Parathyroid adenoma (tissue), 2 donors: ENCODE measurements at regions not wholly inside any gene's neighbourhood (a gene's known extent, or its start where the extent isn't known, plus 50 kb on each side); places are given as distances from the start of the nearest gene placed in this dataset.

Experiments used
- H2AFZ ChIP-seq: fragments of 300-600 bp; sonication (generic); one replicate; pipeline ENCODE4 v1.7.0; 2017; ENCODE audit warnings: antibody characterized with exemption, mild to moderate bottlenecking
- H3K27ac ChIP-seq: fragments of 300-600 bp; sonication (generic); one replicate; pipeline ENCODE4 v1.7.0; 2017
- H3K27me3 ChIP-seq: fragments of 300-600 bp; sonication (generic); one replicate; pipeline ENCODE4 v1.7.0; 2017; ENCODE audit warnings: low read length; ENCODE audit not compliant: control insufficient read depth, insufficient read depth
- H3K36me3 ChIP-seq: fragments of 300-600 bp; sonication (generic); one replicate; pipeline ENCODE4 v1.7.0; 2017; ENCODE audit warnings: low read length; ENCODE audit not compliant: control insufficient read depth, insufficient read depth
- H3K4me1 ChIP-seq: fragments of 300-600 bp; sonication (generic); one replicate; pipeline ENCODE4 v1.7.0; 2017; ENCODE audit warnings: control low read depth
- H3K4me2 ChIP-seq: fragments of 300-600 bp; sonication (generic); one replicate; pipeline ENCODE4 v1.7.0; 2017; ENCODE audit warnings: low read length
- H3K4me3 ChIP-seq: fragments of 300-600 bp; sonication (generic); one replicate; pipeline ENCODE4 v1.7.0; 2017; ENCODE audit warnings: low read depth, low read length
- H3K79me2 ChIP-seq: fragments of 300-600 bp; sonication (generic); one replicate; pipeline ENCODE4 v1.7.0; 2017; ENCODE audit warnings: control low read depth
- H3K9ac ChIP-seq: fragments of 300-600 bp; sonication (generic); one replicate; pipeline ENCODE4 v1.7.0; 2017; ENCODE audit warnings: mild to moderate bottlenecking
- H3K9me3 ChIP-seq: fragments of 300-600 bp; sonication (generic); one replicate; pipeline ENCODE4 v1.7.0; 2017; ENCODE audit warnings: low read length; ENCODE audit not compliant: control insufficient read depth
- TF ChIP-seq, protein P1 (sequence below): fragments of 300-600 bp; sonication (generic); IDR thresholded peaks from one replicate; pipeline ENCODE4 v1.7.0; 2017; ENCODE audit warnings: antibody characterized with exemption, mild to moderate bottlenecking
- donor health status: primary hyperparathyroidism.

- no peak overlapping the region for H3K9ac ChIP-seq
- TF ChIP-seq, protein P1, sequence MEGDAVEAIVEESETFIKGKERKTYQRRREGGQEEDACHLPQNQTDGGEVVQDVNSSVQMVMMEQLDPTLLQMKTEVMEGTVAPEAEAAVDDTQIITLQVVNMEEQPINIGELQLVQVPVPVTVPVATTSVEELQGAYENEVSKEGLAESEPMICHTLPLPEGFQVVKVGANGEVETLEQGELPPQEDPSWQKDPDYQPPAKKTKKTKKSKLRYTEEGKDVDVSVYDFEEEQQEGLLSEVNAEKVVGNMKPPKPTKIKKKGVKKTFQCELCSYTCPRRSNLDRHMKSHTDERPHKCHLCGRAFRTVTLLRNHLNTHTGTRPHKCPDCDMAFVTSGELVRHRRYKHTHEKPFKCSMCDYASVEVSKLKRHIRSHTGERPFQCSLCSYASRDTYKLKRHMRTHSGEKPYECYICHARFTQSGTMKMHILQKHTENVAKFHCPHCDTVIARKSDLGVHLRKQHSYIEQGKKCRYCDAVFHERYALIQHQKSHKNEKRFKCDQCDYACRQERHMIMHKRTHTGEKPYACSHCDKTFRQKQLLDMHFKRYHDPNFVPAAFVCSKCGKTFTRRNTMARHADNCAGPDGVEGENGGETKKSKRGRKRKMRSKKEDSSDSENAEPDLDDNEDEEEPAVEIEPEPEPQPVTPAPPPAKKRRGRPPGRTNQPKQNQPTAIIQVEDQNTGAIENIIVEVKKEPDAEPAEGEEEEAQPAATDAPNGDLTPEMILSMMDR: no peak
Measured at GRCh38 chr16:7206469-7206868, 126.2 kb upstream of the RBFOX1 start.

DNA sequence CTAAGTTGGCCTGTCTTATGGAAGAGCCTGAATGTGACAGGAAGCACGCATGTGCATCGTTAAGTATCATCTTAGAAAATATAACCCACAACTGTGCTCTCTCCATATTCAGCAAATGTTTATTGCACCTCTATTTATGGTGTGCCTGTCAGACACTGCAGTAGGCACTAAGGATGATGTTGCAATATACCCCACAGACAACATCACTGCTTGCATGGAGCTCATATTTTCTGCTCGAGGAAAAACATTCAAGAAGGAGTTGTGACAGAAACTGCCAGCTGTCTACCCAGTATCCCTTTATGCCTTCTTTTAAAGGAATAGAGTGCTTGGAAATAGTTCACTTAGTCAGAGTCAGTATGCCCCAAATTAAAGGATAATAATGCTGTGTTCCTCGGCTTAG lies 132.3 kb upstream of the RBFOX1 start:
- TF ChIP-seq, protein P1: no peak
- no peaks in the 10 kb centered on the region for H3K79me2 ChIP-seq
- no peak overlapping the region for H3K4me3 ChIP-seq
- H3K9me3 ChIP-seq: no peaks in the 10 kb centered on the region
- H3K36me3 ChIP-seq: no peaks in the 10 kb centered on the region
- H3K27ac ChIP-seq: no peak overlapping the region
- H3K9ac ChIP-seq: no peak overlapping the region
- no peaks in the 10 kb centered on the region for H3K27me3 ChIP-seq
- H3K4me1 ChIP-seq: no peaks in the 10 kb centered on the region
- no peak overlapping the region for H3K4me2 ChIP-seq
- H2AFZ ChIP-seq: no peak overlapping the region

More at GRCh38 chr16:7206469-7206868, 126.2 kb upstream of the RBFOX1 start:
- Histone ChIP-seq H3K4me1 (no peaks in the 10 kb centered on the region), H3K4me2 (no peak overlapping the region), H3K36me3 (no peaks in the 10 kb centered on the region), H3K4me3 (no peak overlapping the region), H3K27me3 (no peaks in the 10 kb centered on the region), H3K79me2 (no peaks in the 10 kb centered on the region), H3K9me3 (no peaks in the 10 kb centered on the region), H3K27ac (no peak overlapping the region), H2AFZ (no peak overlapping the region)

DNA sequence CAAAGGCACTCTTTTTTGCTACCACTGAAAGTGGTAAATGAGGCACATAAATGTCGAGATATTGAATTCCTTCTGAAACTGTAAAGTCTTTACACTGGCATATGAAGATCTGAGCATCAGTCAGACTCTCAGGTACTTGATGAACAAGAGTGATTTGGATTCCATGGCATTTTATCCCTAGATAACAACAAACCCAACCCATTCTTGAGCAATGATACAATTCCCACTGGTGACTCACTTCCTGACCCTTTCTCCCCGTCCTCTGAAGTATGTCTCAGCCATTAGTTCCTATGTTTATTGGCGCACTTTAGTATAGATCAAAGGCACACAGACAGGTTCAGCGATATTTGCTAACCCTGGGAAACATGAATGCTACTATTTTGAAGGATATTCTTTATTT lies 147.0 kb upstream of the RBFOX1 start:
- Histone ChIP-seq H3K9me3 (no peaks in the 10 kb centered on the region), H3K4me2 (no peak overlapping the region), H2AFZ (no peak overlapping the region), H3K36me3 (no peaks in the 10 kb centered on the region), H3K4me1 (no peaks in the 10 kb centered on the region), H3K9ac (no peak overlapping the region), H3K79me2 (no peaks in the 10 kb centered on the region), H3K4me3 (no peak overlapping the region), H3K27ac (no peak overlapping the region), H3K27me3 (no peaks in the 10 kb centered on the region)
- TF ChIP-seq, protein P1: no peak

- Histone ChIP-seq H2AFZ (no peak overlapping the region), H3K27ac (no peak overlapping the region), H3K36me3 (no peaks in the 10 kb centered on the region), H3K4me1 (no peaks in the 10 kb centered on the region), H3K9me3 (no peaks in the 10 kb centered on the region), H3K4me3 (no peak overlapping the region), H3K27me3 (no peaks in the 10 kb centered on the region), H3K79me2 (no peaks in the 10 kb centered on the region), H3K9ac (no peak overlapping the region), H3K4me2 (no peak overlapping the region)
- TF ChIP-seq, protein P1: no peak
Measured at GRCh38 chr16:7185165-7185564, 147.5 kb upstream of the RBFOX1 start.

DNA sequence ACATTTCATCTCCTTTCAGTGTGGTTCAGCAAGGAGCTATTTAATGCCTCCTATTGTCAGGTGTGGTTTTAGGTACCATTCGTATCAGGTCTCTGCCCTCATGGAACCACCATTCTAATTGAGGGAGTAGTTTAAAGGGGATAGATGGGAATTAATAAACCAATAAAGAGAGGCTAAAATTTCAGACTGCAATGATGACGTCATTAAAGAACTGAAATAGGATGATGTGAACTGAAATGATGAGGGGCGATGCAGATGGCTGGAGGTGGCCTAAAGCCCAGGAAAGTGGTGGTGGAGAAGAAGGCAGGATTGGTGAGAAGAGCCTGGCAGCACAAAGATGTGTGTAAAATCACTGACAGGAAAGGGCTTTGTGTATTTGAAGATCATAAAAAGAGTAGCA lies 148.9 kb upstream of the RBFOX1 start:
- no peak overlapping the region for H2AFZ ChIP-seq
- no peaks in the 10 kb centered on the region for H3K27me3 ChIP-seq
- TF ChIP-seq, protein P1: no peak

More for the DNA sequence above, 148.9 kb upstream of the RBFOX1 start:
- H3K36me3 ChIP-seq: no peaks in the 10 kb centered on the region
- no peak overlapping the region for H3K9ac ChIP-seq
- no peak overlapping the region for H3K27ac ChIP-seq
- H3K79me2 ChIP-seq: no peaks in the 10 kb centered on the region
- no peaks in the 10 kb centered on the region for H3K4me1 ChIP-seq
- H3K4me3 ChIP-seq: no peak overlapping the region
- no peak overlapping the region for H3K4me2 ChIP-seq
- no peaks in the 10 kb centered on the region for H3K9me3 ChIP-seq
